ENCODE measurements at regions not wholly inside any gene's neighbourhood (a gene's known extent, or its start where the extent isn't known, plus 50 kb on each side); places are given as distances from the start of the nearest gene placed in this dataset.

- TF ChIP-seq EZH2 (IDR thresholded peaks at IDR 0.05; ENCODE audit: insufficient read depth, poor library complexity, severe bottlenecking) (no peak), EZH2phosphoT487 (IDR thresholded peaks at IDR 0.05; ENCODE audit: insufficient read depth, low read depth) (no peak)
Observed at GRCh38 chr21:16492356-16492755, 762.6 kb downstream of the USP25 start.

Data from GM23248 (cell line).